ENCODE measurements at regions not wholly inside any gene's neighbourhood (a gene's known extent, or its start where the extent isn't known, plus 50 kb on each side); places are given as distances from the start of the nearest gene placed in this dataset.

DNA sequence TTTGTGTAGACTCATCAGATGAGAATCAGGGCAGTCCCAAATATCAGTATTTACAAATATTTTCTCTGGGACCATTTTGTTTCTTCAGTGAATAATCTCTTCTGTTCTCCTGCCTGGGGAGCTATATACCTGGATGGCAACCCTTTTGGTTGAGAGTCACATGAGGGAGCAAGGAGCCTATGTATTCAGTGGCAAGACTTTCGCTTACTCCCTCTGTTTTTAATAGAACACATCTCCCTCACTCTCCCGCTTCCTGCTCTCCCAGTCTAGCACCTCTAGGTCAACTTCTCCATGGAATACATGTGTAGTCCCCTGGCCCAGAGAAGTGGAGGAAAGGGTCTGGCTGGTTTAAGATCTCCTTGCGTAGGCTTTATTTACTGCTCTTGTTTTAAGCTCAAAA lies 600.3 kb downstream of the CCDC85A start:
- DNase-seq: no peak
- H3K27me3 ChIP-seq (replicated peaks; ENCODE audit: control insufficient read depth, insufficient read depth, low read length): no peaks in the 10 kb centered on the region
- no peak overlapping the region for H3K4me3 ChIP-seq (ENCODE audit: low read depth, low read length)
- CTCF ChIA-PET: no interaction called here
- no peaks in the 10 kb centered on the region for H3K4me1 Mint-ChIP-seq (ENCODE audit: low read depth, unreplicated experiment)
- TF ChIP-seq, protein P1, sequence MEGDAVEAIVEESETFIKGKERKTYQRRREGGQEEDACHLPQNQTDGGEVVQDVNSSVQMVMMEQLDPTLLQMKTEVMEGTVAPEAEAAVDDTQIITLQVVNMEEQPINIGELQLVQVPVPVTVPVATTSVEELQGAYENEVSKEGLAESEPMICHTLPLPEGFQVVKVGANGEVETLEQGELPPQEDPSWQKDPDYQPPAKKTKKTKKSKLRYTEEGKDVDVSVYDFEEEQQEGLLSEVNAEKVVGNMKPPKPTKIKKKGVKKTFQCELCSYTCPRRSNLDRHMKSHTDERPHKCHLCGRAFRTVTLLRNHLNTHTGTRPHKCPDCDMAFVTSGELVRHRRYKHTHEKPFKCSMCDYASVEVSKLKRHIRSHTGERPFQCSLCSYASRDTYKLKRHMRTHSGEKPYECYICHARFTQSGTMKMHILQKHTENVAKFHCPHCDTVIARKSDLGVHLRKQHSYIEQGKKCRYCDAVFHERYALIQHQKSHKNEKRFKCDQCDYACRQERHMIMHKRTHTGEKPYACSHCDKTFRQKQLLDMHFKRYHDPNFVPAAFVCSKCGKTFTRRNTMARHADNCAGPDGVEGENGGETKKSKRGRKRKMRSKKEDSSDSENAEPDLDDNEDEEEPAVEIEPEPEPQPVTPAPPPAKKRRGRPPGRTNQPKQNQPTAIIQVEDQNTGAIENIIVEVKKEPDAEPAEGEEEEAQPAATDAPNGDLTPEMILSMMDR (IDR thresholded peaks at IDR 0.05; ENCODE audit: insufficient read depth in 1 of 2, low read depth in 1 of 2, low read length in 1 of 2, severe bottlenecking in 1 of 2, unreplicated experiment in 1 of 2): no peak
- intact Hi-C loops (cut with micrococcal nuclease; ENCODE audit: unreplicated experiment): no loop called here
- no peaks in the 10 kb centered on the region for H3K27me3 Mint-ChIP-seq (ENCODE audit: insufficient read depth, unreplicated experiment)
- no peak overlapping the region for H3K4me3 Mint-ChIP-seq (ENCODE audit: unreplicated experiment)
- no peak overlapping the region for H3K27ac Mint-ChIP-seq (ENCODE audit: unreplicated experiment)
- POLR2A ChIA-PET: no interaction called here
- H3K9me3 Mint-ChIP-seq (ENCODE audit: unreplicated experiment): peaks cover 6% of the 10 kb centered on the region
- no TSS peak for BruUV-seq (replicated peaks)
- H3K36me3 ChIP-seq (ENCODE audit: control insufficient read depth, insufficient read depth, low read length): no peaks in the 10 kb centered on the region
- no peaks in the 10 kb centered on the region for H3K9me3 ChIP-seq
- no peaks in the 10 kb centered on the region for H3K4me1 ChIP-seq
- no peaks in the 10 kb centered on the region for H3K36me3 Mint-ChIP-seq (ENCODE audit: insufficient read depth, unreplicated experiment)

DNA sequence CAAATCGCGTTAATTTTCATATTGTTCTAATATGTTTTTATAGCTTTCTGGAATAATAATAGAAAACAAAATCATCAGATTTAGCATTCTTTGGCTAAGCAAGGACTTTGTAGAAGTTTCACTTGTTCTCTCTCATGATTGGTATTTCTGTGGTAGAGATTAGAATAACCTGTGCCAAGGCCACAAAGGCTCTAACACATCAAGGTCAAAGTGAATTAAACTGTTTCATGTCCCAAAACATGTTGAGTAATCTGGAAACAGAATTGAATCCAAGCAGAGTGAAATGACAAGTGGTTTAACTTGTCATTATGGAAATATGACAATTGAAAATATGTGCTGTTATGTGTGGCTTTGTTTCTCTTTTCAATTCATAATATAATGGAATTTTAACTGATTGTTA lies 617.4 kb downstream of the CCDC85A start:
- H3K9me3 Mint-ChIP-seq (ENCODE audit: unreplicated experiment): no peaks in the 10 kb centered on the region
- H3K36me3 ChIP-seq (ENCODE audit: control insufficient read depth, insufficient read depth, low read length): no peaks in the 10 kb centered on the region
- H3K4me1 ChIP-seq: no peaks in the 10 kb centered on the region
- no peak for DNase-seq
- H3K27ac Mint-ChIP-seq (ENCODE audit: unreplicated experiment): no peak overlapping the region
- peaks cover 3% of the 10 kb centered on the region for H3K27me3 Mint-ChIP-seq (ENCODE audit: insufficient read depth, unreplicated experiment)
- POLR2A ChIA-PET: no interaction called here
- intact Hi-C loops (cut with micrococcal nuclease; ENCODE audit: unreplicated experiment): no loop called here
- H3K36me3 Mint-ChIP-seq (ENCODE audit: insufficient read depth, unreplicated experiment): no peaks in the 10 kb centered on the region
- CTCF ChIA-PET: no interaction called here
- no peaks in the 10 kb centered on the region for H3K4me1 Mint-ChIP-seq (ENCODE audit: low read depth, unreplicated experiment)
- no TSS peak for BruUV-seq (replicated peaks)
- no peaks in the 10 kb centered on the region for H3K9me3 ChIP-seq
- no peaks in the 10 kb centered on the region for H3K27me3 ChIP-seq (replicated peaks; ENCODE audit: control insufficient read depth, insufficient read depth, low read length)
- no peak overlapping the region for H3K4me3 Mint-ChIP-seq (ENCODE audit: unreplicated experiment)
- TF ChIP-seq, protein P1 (IDR thresholded peaks at IDR 0.05; ENCODE audit: insufficient read depth in 1 of 2, low read depth in 1 of 2, low read length in 1 of 2, severe bottlenecking in 1 of 2, unreplicated experiment in 1 of 2): no peak
- no peak overlapping the region for H3K4me3 ChIP-seq (ENCODE audit: low read depth, low read length)

DNA sequence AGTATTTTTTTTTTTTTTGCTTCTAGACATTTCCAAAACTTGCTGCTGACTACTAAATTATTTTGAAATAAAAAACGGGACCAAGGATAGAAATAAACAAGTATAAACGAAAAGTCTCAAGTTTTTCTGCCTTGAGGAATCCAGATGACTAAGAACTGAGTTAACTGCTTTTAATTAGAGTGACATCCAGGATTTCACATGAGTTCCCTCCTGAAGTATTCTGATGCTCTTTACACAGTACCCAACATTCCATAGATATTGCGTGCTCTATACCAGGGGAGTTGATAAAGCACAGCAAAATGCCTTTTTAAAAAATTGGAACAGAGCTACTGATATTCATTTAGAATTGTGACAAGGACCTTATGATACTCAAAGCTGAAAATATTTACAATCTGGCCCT lies 618.0 kb downstream of the CCDC85A start:
- Histone ChIP-seq H3K4me1 (no peaks in the 10 kb centered on the region), H3K27me3 (replicated peaks; ENCODE audit: control insufficient read depth, insufficient read depth, low read length) (no peaks in the 10 kb centered on the region), H3K9me3 (no peaks in the 10 kb centered on the region), H3K4me3 (ENCODE audit: low read depth, low read length) (no peak overlapping the region), H3K36me3 (ENCODE audit: control insufficient read depth, insufficient read depth, low read length) (no peaks in the 10 kb centered on the region)
- POLR2A ChIA-PET: no interaction called here
- no peak for DNase-seq
- intact Hi-C loops (cut with micrococcal nuclease; ENCODE audit: unreplicated experiment): no loop called here
- Mint-ChIP-seq H3K27ac (ENCODE audit: unreplicated experiment) (no peak overlapping the region), H3K27me3 (ENCODE audit: insufficient read depth, unreplicated experiment) (peaks cover 3% of the 10 kb centered on the region), H3K9me3 (ENCODE audit: unreplicated experiment) (no peaks in the 10 kb centered on the region), H3K4me3 (ENCODE audit: unreplicated experiment) (no peak overlapping the region), H3K4me1 (ENCODE audit: low read depth, unreplicated experiment) (no peaks in the 10 kb centered on the region), H3K36me3 (ENCODE audit: insufficient read depth, unreplicated experiment) (no peaks in the 10 kb centered on the region)
- CTCF ChIA-PET: no interaction called here
- no TSS peak for BruUV-seq (replicated peaks)
- TF ChIP-seq, protein P1 (IDR thresholded peaks at IDR 0.05; ENCODE audit: insufficient read depth in 1 of 2, low read depth in 1 of 2, low read length in 1 of 2, severe bottlenecking in 1 of 2, unreplicated experiment in 1 of 2): no peak

All from Caco-2 (cell line).